GM21619 (cell line): ENCODE measurements at regions not wholly inside any gene's neighbourhood (a gene's known extent, or its start where the extent isn't known, plus 50 kb on each side); places are given as distances from the start of the nearest gene placed in this dataset.

Experiments
- ATAC-seq: cut with Tn5 transposase; IDR thresholded peaks from one replicate; pipeline ENCODE4 v1.9.1; 2021; ENCODE audit not compliant: unreplicated experiment

DNA sequence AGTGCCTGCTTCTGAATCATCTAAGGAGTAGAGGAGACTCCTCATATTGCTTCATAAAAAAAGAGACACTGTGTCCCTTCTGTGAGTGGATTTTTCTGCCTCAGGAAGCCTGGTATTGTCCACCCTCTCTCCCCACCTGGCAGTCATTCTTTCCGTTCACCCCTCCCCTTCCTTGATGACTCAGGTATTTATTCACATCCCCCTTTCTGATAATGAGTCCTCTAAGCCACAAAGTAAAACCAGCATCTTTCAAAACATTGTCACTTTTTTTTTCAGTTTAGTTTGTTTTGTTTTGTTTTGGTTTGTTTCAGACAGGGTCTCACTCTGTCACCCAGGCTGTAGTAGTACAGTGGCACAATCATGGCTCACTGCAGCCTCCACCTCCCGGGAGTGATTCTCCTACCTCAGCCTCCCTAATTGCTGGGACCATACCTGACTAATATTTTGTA is 65.2 kb upstream of the UBE2E1 start:
- ATAC-seq, result peak; percentile 87

DNA sequence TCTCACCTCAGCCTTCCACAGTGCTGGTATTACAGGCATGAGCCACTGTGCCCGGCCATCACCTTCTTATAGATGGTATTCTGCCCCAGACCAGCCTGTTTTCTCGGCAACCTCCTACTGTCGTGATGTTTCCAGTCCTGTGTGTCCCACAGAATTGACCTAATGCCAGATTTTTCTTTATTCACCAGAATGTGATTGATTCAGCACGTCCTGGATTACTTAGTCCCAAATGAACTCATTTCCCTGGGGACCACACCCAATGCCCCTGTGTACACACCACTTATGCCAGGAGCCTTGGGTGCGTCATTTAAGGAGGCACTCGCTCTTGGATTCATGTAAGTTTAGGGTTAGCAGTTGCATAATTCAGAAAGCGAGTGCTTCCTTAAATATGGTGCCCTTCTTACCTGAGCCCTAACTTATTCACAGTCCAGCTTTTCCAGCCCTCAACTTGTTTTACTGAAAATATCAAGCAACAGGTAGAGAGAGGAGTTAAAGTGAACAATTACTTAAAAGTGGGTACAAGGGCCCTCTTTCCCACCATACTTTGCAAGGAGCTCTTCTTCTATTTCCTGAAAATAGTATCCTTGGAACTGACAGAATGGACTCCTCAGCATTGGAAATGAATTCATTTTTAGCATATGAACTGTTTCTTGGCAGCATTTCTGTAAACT is 64.6 kb upstream of the UBE2E1 start:
- no peak for ATAC-seq

GRCh38 chr3:23743141-23743784 is 62.5 kb upstream of the UBE2E1 start:
- no peak for ATAC-seq

- ATAC-seq, result no peak
These were observed 59.3 kb upstream of the UBE2E1 start for GRCh38 chr3:23746441-23746840.

GRCh38 chr3:23747841-23748240 is 57.9 kb upstream of the UBE2E1 start:
- ATAC-seq, result no peak

DNA sequence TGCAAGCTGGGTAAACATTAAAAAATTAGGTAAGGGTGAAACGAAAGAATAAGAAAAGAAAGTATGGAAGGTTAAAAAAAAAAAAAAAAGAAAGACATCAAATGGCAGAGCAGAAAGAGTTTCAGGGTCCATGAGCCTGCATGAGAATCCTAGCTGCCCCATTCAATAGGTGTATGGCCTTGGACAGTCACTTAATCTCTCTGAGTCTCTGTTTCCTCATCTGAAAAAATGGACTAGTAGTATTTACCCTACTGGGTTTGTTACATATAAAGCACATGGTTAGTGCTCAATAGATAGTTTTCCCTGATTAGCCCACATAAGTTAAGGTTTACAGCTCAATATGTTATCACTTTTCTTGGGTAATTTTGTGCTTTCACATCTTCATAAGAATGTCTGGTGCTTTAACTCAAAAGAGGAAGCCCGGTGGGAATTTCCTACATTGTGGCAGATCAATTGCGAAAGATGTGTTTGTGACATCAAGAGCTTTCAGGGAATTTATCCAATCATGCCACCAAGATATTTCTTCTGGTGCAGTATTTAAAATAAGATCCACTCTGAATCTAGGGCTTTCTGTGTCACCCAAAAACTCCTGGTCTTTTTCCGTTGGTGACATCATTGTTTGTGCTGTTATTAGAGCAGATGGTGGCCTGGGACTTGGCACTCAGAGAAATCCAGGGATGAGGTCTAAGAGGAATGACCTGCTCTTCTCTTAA is 57.2 kb upstream of the UBE2E1 start:
- ATAC-seq, result no peak

DNA sequence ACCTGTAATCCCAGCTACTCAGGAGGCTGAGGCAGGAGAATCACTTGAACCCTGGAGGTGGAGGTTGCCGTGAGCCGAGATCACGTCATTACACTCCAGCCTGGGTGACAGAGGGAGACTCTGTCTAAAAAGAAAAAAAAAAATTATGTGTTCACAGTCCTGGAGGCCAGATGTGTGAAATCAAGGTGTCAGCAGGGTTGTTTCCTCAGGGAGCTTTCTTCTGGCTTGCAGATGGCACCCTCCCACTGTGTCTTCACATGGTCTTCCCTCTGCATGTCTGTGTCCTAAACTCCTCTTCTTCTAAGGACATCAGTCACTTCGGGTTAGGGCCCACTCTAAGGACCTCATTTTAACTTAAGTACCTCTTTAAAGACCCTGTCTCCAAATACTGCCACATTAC is 56.1 kb upstream of the UBE2E1 start:
- ATAC-seq, result no peak

GRCh38 chr3:23750573-23751210 is 55.1 kb upstream of the UBE2E1 start:
- no peak for ATAC-seq

DNA sequence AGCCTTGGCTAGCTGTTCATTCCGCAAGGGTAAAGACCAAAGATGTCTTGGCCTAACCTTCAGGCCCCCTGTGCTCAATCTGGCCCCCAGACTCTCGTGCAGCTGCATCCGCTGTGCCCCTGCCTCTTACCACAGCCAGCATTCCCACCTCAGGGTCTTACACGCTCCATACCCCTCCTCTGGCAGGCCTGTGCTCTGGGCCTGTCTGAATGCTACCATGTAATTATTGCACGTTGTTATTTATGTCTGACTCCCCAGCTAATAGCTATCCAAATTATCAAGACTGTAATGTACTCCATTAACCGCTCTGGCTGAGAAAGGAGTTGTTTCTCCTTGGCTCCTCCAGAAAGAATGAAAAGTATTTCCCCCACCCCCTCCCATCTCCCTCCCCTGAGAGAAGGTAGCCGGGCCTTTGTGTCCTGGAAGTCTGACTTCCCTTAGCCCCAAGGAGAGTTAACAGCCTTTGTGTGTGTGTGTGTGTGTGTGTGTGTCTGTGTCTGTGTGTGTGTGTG is 54.5 kb upstream of the UBE2E1 start:
- ATAC-seq, result no peak

- no peak for ATAC-seq
These were observed 53.6 kb upstream of the UBE2E1 start for GRCh38 chr3:23752126-23752525.

DNA sequence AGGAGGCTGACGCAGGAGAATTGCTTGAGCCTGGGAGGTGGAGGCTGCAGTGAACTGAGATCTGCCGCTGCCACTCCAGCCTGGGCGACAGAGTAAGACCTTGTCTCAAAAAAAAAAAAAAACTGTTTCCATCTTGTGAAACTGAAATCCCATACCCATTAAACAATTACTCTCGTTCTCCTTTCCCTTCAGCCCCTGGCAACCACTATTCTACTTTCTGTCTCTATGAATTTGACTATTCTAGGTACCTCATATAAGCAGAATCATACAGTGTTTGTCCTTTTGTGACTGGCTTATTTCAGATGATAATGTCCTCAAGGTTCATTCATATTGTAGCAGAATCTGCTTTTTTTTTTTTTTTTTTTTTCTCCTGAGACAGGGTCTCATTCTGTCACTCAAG is 51.5 kb upstream of the UBE2E1 start:
- ATAC-seq, result no peak
